HCT116 (cell line): ENCODE measurements at regions not wholly inside any gene's neighbourhood (a gene's known extent, or its start where the extent isn't known, plus 50 kb on each side); places are given as distances from the start of the nearest gene placed in this dataset.

ENCODE experiments used
- EGR1 ChIP-seq: IDR thresholded peaks from 2 replicates; pipeline ENCODE4 v1.6.1; 2012; ENCODE audit warnings: low read depth
- POLR2A ChIP-seq: IDR thresholded peaks from 2 replicates; pipeline ENCODE4 v1.7.0; 2011; ENCODE audit warnings: borderline replicate concordance; ENCODE audit not compliant: insufficient read depth, insufficient read length; ENCODE audit errors: extremely low read depth
- POLR2AphosphoS5 ChIP-seq: IDR thresholded peaks from 2 replicates; pipeline ENCODE4 v1.6.1; 2011; ENCODE audit warnings: mild to moderate bottlenecking, low read depth, low read length, moderate library complexity
- SIN3A ChIP-seq: IDR thresholded peaks from 2 replicates; pipeline ENCODE4 v1.6.1; 2012; ENCODE audit warnings: low read depth
- TCF7L2 ChIP-seq: IDR thresholded peaks from 2 replicates; pipeline ENCODE4 v1.7.0; 2011; ENCODE audit warnings: borderline replicate concordance, inconsistent platforms; ENCODE audit not compliant: insufficient read depth, insufficient read length; ENCODE audit errors: extremely low read depth
- TF ChIP-seq, protein P1 (sequence below), 3 experiments: fragments of 200-600 bp in 1 of 3; sonication (generic) in 1 of 3; IDR thresholded peaks in 2 of 3; conservative IDR thresholded peaks in 1 of 3; 2 replicates each; pipeline ENCODE4 v1.5.1; 2012 to 2017; ENCODE audit warnings: low read depth in 2 of 3, low read length in 2 of 3, antibody characterized with exemption in 1 of 3, borderline replicate concordance in 1 of 3, control low read depth in 1 of 3, mild to moderate bottlenecking in 1 of 3, mixed read lengths in 1 of 3, mixed run types in 1 of 3, moderate library complexity in 1 of 3; ENCODE audit not compliant: insufficient read depth in 1 of 3

DNA sequence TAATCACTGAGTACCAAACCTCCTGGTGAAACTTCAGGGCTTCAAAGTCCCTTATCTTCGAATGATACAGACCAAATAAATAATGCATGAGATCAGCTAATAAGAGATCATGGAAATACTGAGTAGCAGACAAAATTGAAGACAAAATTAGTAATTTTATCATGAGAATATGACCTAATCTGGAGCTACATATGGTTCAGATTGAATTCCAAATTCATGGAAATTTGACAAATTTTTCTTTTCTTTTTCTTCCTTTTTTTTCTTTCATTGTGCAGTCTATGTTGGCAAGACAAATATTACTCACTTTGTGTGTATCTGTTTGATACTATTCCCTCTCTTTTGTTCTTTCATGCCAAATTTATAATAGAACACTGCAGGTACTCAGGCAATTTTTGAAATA is 218.1 kb upstream of the KCNJ16 start:
- TF ChIP-seq, protein P1, sequence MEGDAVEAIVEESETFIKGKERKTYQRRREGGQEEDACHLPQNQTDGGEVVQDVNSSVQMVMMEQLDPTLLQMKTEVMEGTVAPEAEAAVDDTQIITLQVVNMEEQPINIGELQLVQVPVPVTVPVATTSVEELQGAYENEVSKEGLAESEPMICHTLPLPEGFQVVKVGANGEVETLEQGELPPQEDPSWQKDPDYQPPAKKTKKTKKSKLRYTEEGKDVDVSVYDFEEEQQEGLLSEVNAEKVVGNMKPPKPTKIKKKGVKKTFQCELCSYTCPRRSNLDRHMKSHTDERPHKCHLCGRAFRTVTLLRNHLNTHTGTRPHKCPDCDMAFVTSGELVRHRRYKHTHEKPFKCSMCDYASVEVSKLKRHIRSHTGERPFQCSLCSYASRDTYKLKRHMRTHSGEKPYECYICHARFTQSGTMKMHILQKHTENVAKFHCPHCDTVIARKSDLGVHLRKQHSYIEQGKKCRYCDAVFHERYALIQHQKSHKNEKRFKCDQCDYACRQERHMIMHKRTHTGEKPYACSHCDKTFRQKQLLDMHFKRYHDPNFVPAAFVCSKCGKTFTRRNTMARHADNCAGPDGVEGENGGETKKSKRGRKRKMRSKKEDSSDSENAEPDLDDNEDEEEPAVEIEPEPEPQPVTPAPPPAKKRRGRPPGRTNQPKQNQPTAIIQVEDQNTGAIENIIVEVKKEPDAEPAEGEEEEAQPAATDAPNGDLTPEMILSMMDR (IDR thresholded peaks at IDR 0.05 in 2 of 3, conservative IDR thresholded peaks at IDR 0.05 in 1 of 3; ENCODE audit: borderline replicate concordance in 1 of 3, insufficient read depth in 1 of 3, low read depth in 2 of 3, low read length in 2 of 3) = no peak
- TF ChIP-seq EGR1 (no peak), POLR2A (no peak), SIN3A (no peak), POLR2AphosphoS5 (no peak), TCF7L2 (no peak)
